GM12878 (cell line): ENCODE measurements at regions not wholly inside any gene's neighbourhood (a gene's known extent, or its start where the extent isn't known, plus 50 kb on each side); places are given as distances from the start of the nearest gene placed in this dataset.

Source experiments
- CREM ChIP-seq: IDR thresholded peaks from 2 replicates; pipeline ENCODE4 v1.6.1; 2014; ENCODE audit warnings: antibody characterized with exemption, low read depth
- MEF2A ChIP-seq: IDR thresholded peaks from 2 replicates; pipeline ENCODE4 v1.6.1; 2011; ENCODE audit warnings: low read depth, mild to moderate bottlenecking, low read length, moderate library complexity; ENCODE audit not compliant: insufficient read depth
- POLR2A ChIP-seq: IDR thresholded peaks from 2 replicates; pipeline ENCODE4 v1.6.1; 2011; ENCODE audit warnings: low read depth, mild to moderate bottlenecking, low read length
- REST ChIP-seq: IDR thresholded peaks from 2 replicates; pipeline ENCODE4 v1.6.1; 2012; ENCODE audit warnings: mild to moderate bottlenecking, low read depth, low read length
- SUZ12 ChIP-seq: fragments of 200-600 bp; sonication (generic); IDR thresholded peaks from one replicate; pipeline ENCODE4 v1.6.1; 2018; ENCODE audit warnings: antibody characterized with exemption, mild to moderate bottlenecking; ENCODE audit not compliant: unreplicated experiment

- no peak for TF ChIP-seq MEF2A
- no peak for TF ChIP-seq SUZ12
- no peak for TF ChIP-seq REST
- no peak for TF ChIP-seq CREM
- no peak for TF ChIP-seq POLR2A
These were observed 67.0 kb upstream of the CFAP46 start for GRCh38 chr10:133009218-133009950.
